ENCODE measurements at regions not wholly inside any gene's neighbourhood (a gene's known extent, or its start where the extent isn't known, plus 50 kb on each side); places are given as distances from the start of the nearest gene placed in this dataset.
"Not testable (repeated sequence)": the region's sequence is repeated elsewhere in the genome, so short reads cannot be mapped to it uniquely, and the experiment has no call there.

- peak; percentile 92 for DNase-seq (ENCODE audit: low read depth)
These were observed 270.7 kb downstream of the ZNF33B start for GRCh38 chr10:42367532-42368230.

GRCh38 chr10:42351745-42352144, 286.6 kb downstream of the ZNF33B start:
- DNase-seq (ENCODE audit: low read depth): no peak

- not testable (repeated sequence) for DNase-seq (ENCODE audit: low read depth)
These were observed 301.6 kb downstream of the ZNF33B start for GRCh38 chr10:42336593-42337337.

- not testable (repeated sequence) for DNase-seq (ENCODE audit: low read depth)
These were observed 302.6 kb downstream of the ZNF33B start for GRCh38 chr10:42335653-42336296.

GRCh38 chr10:42304341-42304740, 334.0 kb downstream of the ZNF33B start:
- DNase-seq (ENCODE audit: low read depth): peak; percentile 3

- DNase-seq (ENCODE audit: low read depth): not testable (repeated sequence)
These were observed 356.5 kb downstream of the ZNF33B start for GRCh38 chr10:42281896-42282295.

GRCh38 chr10:42269788-42270187, 368.6 kb downstream of the ZNF33B start:
- DNase-seq (ENCODE audit: low read depth): not testable (repeated sequence)

- not testable (repeated sequence) for DNase-seq (ENCODE audit: low read depth)
These were observed 375.1 kb downstream of the ZNF33B start for GRCh38 chr10:42263259-42263658.

- not testable (repeated sequence) for DNase-seq (ENCODE audit: low read depth)
These were observed 395.4 kb downstream of the ZNF33B start for GRCh38 chr10:42243002-42243401.

- DNase-seq (ENCODE audit: low read depth): no peak
These were observed 396.1 kb downstream of the ZNF33B start for GRCh38 chr10:42242135-42242805.

GRCh38 chr10:42236401-42236800, 402.0 kb downstream of the ZNF33B start:
- DNase-seq (ENCODE audit: low read depth): not testable (repeated sequence)

GRCh38 chr10:42235736-42236135, 402.6 kb downstream of the ZNF33B start:
- not testable (repeated sequence) for DNase-seq (ENCODE audit: low read depth)

- DNase-seq (ENCODE audit: low read depth): not testable (repeated sequence)
These were observed 403.1 kb downstream of the ZNF33B start for GRCh38 chr10:42235241-42235640.

GRCh38 chr10:42234506-42234905, 403.9 kb downstream of the ZNF33B start:
- DNase-seq (ENCODE audit: low read depth): not testable (repeated sequence)

- not testable (repeated sequence) for DNase-seq (ENCODE audit: low read depth)
These were observed 404.7 kb downstream of the ZNF33B start for GRCh38 chr10:42233461-42234206.

GRCh38 chr10:42232955-42233354, 405.4 kb downstream of the ZNF33B start:
- DNase-seq (ENCODE audit: low read depth): not testable (repeated sequence)

- not testable (repeated sequence) for DNase-seq (ENCODE audit: low read depth)
These were observed 407.6 kb downstream of the ZNF33B start for GRCh38 chr10:42230812-42231211.

GRCh38 chr10:42230115-42230514, 408.3 kb downstream of the ZNF33B start:
- DNase-seq (ENCODE audit: low read depth): not testable (repeated sequence)

- not testable (repeated sequence) for DNase-seq (ENCODE audit: low read depth)
These were observed 410.5 kb downstream of the ZNF33B start for GRCh38 chr10:42227859-42228258.

GRCh38 chr10:42193588-42193987, 444.8 kb downstream of the ZNF33B start:
- DNase-seq (ENCODE audit: low read depth): not testable (repeated sequence)

GRCh38 chr10:42192450-42192849, 445.9 kb downstream of the ZNF33B start:
- peak; percentile 3 for DNase-seq (ENCODE audit: low read depth)

All from stromal cell of bone marrow (primary cell).